ENCODE measurements at regions not wholly inside any gene's neighbourhood (a gene's known extent, or its start where the extent isn't known, plus 50 kb on each side); places are given as distances from the start of the nearest gene placed in this dataset.
"Not testable (repeated sequence)": the region's sequence is repeated elsewhere in the genome, so short reads cannot be mapped to it uniquely, and the experiment has no call there.

GRCh38 chr2:113361051-113361450 lies 76.4 kb upstream of the ZNG1B start:
- DNase-seq (ENCODE audit: low read depth): no peak
- in situ Hi-C loops (cut with HindIII; ENCODE audit: low sequenced_read_pairs): no loop called here
- no peak overlapping the region for H3K4me3 ChIP-seq (ENCODE audit: low read depth, low read length)
- no peak for TF ChIP-seq CTCF (IDR thresholded peaks at IDR 0.05; ENCODE audit: low read depth, low read length, missing control alignments)

DNA sequence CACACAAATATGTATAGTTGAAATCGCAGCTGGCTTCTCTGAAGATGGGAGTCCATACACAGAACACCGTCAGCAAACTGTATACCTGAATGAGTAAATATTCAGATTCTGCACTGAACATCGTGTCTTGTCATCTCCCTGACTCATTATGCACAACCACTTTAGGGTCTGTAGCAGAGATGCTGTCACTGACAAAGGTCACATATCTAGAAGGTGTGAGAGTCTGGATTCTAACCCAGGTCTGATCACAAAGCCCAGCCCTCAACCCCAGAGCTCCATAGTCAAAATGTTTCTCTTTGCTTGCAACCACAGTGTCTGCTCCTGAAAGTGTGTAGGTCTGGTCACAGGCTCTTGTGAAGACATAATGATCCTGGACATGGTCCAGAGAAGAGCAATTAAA lies 78.3 kb upstream of the PAX8 start:
- DNase-seq (ENCODE audit: low read depth): no peak
- no peak overlapping the region for H3K4me3 ChIP-seq (ENCODE audit: low read depth, low read length)
- in situ Hi-C loops (cut with HindIII; ENCODE audit: low sequenced_read_pairs): no loop called here

DNA sequence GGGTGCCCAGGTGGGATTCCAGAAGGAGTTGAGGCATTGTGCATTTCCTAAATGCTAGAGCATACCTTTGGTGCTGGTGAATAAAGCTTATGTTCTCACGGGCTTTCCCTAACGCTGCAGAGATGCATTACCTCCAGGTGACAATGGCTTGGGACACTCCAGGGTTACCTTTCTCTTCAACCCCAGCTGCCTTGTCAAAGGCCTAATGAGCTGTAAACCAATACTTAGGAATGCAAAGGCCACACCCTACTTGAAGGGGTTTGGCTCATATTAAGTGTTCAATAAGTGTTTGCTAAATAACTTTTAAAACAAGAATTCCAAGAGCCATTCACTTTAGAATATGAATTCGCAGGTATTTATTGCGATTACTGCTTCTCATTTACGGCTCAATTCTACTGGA lies 77.6 kb upstream of the PAX8 start:
- H3K4me3 ChIP-seq (ENCODE audit: low read depth, low read length); in situ Hi-C loops (cut with HindIII; ENCODE audit: low sequenced_read_pairs); DNase-seq (ENCODE audit: low read depth): not testable (repeated sequence)

More for the DNA sequence above, 78.3 kb upstream of the PAX8 start:
- no peak for TF ChIP-seq CTCF (IDR thresholded peaks at IDR 0.05; ENCODE audit: low read depth, low read length, missing control alignments)

DNA sequence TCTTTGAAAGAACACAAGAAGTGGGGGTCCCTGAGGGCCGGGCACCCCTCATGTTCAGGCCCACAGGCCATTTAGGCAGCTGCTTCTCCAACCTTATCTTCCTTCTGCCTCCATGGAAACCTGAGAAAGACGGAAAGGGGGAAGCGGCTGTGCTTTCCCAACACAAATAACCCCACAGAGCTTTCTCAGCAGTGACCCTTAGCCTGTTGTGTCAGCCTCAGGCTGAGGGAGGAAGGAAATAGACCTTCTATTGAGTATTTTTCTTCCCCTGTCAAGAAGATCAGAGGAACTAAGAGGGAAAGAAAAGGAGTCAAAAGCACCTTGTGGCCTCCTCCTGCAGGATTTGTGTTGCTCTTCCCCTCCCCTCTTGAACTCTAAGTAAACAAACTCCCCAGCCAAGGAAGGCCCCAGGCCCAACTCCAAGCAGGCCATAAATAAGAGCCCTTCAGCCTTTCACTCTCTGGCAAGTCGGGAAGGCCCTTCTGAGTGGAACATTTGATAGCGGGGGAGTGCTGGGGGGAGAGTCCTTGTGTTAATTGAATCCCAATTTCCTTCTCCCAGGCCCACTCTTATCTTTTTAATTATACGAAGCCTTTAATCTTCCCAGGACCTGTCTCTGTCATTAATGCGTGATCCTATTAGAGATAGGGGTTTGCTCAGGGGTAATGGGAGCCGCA lies 76.8 kb upstream of the PAX8 start:
- H3K4me3 ChIP-seq (ENCODE audit: low read depth, low read length); in situ Hi-C loops (cut with HindIII; ENCODE audit: low sequenced_read_pairs); DNase-seq (ENCODE audit: low read depth): not testable (repeated sequence)

DNA sequence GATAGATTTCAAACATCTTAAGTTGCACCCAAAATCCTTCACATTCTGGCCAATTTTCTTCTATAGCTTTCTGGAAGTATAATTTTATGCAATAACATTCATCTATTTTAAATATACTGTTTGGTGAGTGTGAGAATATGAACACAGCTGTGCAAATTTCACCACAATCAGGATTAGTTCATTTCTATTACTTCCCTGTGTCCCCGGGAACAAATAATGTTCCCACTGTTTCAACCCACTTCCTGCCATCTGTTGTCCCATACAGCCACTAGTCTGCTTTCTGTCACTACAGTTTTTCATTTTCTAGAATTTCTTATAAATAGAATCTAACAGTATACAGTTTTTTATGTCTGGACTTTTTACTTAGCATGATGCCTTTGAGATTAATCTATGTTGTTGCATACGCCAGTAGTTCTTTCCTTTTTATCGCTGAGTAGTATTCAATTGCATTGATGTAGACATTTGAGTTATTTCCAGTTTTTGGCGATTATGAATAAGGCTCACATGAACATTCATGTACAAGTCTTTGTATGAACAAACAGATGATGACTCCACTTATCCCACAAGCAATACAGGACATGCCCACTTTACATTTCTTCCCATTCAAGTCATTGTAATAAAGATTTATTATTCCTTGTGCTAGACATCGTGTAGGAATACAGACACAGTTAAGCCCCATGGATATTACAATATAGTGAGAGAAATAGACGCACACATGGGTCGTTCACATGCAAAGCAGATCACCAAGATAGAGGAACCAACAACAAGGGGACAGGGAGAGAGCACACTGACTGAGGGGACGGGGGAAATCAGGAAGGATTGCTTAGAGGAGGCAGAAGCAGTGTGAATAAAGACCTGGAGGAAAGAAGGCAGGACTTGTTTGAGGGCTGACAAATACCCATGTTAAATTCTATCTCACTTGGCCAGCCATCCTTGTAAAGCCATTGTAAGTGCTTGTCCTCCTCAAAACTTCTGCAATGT lies 72.9 kb upstream of the PAX8 start:
- in situ Hi-C loops (cut with HindIII; ENCODE audit: low sequenced_read_pairs): no loop called here
- TF ChIP-seq CTCF (IDR thresholded peaks at IDR 0.05; ENCODE audit: low read depth, low read length, missing control alignments): no peak
- no peak overlapping the region for H3K4me3 ChIP-seq (ENCODE audit: low read depth, low read length)
- DNase-seq (ENCODE audit: low read depth): no peak

DNA sequence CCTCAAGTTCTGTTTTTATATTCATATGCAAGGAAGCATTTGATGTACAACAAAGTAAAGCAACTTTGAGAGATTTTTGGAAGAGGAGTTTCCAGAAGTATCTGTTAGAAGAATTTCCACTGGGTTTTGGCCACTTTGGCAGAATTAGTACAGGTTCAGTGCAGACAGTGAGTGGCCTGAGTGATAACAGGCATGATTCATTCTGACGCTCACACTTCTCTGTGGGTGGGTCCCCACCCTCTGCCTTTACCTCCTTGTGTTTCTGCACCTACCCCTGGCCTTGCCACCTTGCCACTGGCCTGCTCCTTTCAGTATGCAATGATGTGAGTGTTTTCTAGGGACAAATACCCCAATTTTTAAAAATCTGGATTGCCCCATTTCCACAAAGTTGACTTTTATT lies 65.1 kb upstream of the PAX8 start:
- in situ Hi-C loops (cut with HindIII; ENCODE audit: low sequenced_read_pairs); H3K4me3 ChIP-seq (ENCODE audit: low read depth, low read length); DNase-seq (ENCODE audit: low read depth): not testable (repeated sequence)

DNA sequence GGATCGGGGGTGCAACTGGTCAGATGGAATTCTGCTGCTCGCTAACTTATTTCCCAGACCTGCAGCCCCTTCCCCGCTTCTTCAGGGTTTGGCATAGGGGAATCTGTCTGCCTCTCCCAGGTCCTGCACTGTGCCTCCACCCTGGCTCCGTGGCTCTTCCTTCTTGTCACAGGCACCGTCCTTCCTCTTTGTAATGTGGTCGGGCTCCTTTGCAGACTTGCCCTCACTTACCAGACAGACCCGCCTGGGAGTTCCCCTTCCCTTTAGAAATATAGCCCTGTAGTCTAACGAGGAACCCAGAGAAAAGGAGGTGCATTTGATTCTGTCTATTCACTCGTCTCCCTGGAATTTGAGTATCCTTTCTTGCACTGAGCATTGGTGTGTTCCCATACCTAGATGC lies 63.9 kb upstream of the PAX8 start:
- TF ChIP-seq CTCF (IDR thresholded peaks at IDR 0.05; ENCODE audit: low read depth, low read length, missing control alignments): no peak
- H3K4me3 ChIP-seq (ENCODE audit: low read depth, low read length): no peak overlapping the region
- no peak for DNase-seq (ENCODE audit: low read depth)
- in situ Hi-C loops (cut with HindIII; ENCODE audit: low sequenced_read_pairs): no loop called here

DNA sequence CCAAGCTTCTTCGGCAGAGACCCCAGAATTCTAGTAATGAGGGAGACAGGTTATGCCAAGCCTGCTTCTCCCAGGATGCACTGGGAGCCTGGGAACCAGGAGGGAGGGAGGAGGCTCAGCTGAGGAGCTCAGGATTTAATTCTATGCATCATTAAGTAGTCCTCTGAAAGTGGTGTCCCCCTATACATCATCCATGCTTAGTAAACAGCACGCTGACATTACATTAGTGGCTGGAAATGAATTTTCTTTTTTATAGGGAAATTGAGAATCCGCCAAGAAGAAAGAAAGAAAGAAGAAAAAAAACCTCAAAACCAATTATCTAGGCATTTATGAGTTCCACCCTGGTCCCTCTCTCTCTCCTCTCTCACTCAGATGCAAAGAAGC lies 63.1 kb upstream of the PAX8 start:
- in situ Hi-C loops (cut with HindIII; ENCODE audit: low sequenced_read_pairs); DNase-seq (ENCODE audit: low read depth): not testable (repeated sequence)

More for the DNA sequence above, 63.1 kb upstream of the PAX8 start:
- not testable (repeated sequence) for H3K4me3 ChIP-seq (ENCODE audit: low read depth, low read length)
